Mucosa of descending colon (tissue), 3 donors: ENCODE measurements at regions not wholly inside any gene's neighbourhood (a gene's known extent, or its start where the extent isn't known, plus 50 kb on each side); places are given as distances from the start of the nearest gene placed in this dataset.

Source experiments
- ATAC-seq: fragments of 200-7000 bp; cut with Tn5 transposase; one replicate; pipeline ENCODE4 v1.9.1; 2020; ENCODE audit warnings: mild to moderate bottlenecking, moderate library complexity
- DNase-seq, 3 donors: peaks; one replicate each; pipeline ENCODE4 v3.0.0-alpha.2; 2020
- H3K36me3 ChIP-seq: fragments of 200-600 bp; one replicate; pipeline ENCODE4 v1.8.0; 2021; ENCODE audit warnings: low read depth, mild to moderate bottlenecking
- H3K4me1 ChIP-seq: fragments of 200-600 bp; one replicate; pipeline ENCODE4 v1.8.0; 2021; ENCODE audit warnings: low read depth, mild to moderate bottlenecking
- H3K4me3 ChIP-seq: fragments of 200-600 bp; one replicate; pipeline ENCODE4 v1.8.0; 2021; ENCODE audit warnings: mild to moderate bottlenecking
- H3K9me3 ChIP-seq: fragments of 200-600 bp; one replicate; pipeline ENCODE4 v1.8.0; 2021; ENCODE audit warnings: mild to moderate bottlenecking
- CTCF ChIP-seq: fragments of 200-600 bp; IDR thresholded peaks from one replicate; pipeline ENCODE4 v1.8.0; 2022; ENCODE audit warnings: antibody characterized with exemption, mild to moderate bottlenecking
- intact Hi-C, 2 donors: fragments of 100-400 bp; cut with DNase I in 1 of 2; cut with micrococcal nuclease in 1 of 2; formaldehyde crosslinking; loops; one replicate each; pipeline versions ENCODE4 v1.11.0 to v1.11.1; 2022; cut with DNase I, micrococcal nuclease
- donor health status: DM: no; HTN: no; CAD: no; lungs with moderate emphysema.
- donor health status: DM: no; HTN: no; CAD: no.
- donor health status: DM: no; HTN: yes; CAD: no.

- no peaks in the 10 kb centered on the region for H3K4me1 ChIP-seq
- no peaks in the 10 kb centered on the region for H3K9me3 ChIP-seq
- H3K36me3 ChIP-seq, result no peaks in the 10 kb centered on the region
- DNase-seq (no peak), ATAC-seq (no peak)
- intact Hi-C loops, result no loop called here
- TF ChIP-seq CTCF, result no peak
- H3K4me3 ChIP-seq, result no peak overlapping the region
Measured at GRCh38 chr5:121271546-121271945, 580.1 kb upstream of the FTMT start.

- Histone ChIP-seq H3K36me3 (no peaks in the 10 kb centered on the region), H3K9me3 (no peaks in the 10 kb centered on the region), H3K4me3 (no peak overlapping the region), H3K4me1 (no peaks in the 10 kb centered on the region)
- intact Hi-C loops, result no loop called here
- no peak for TF ChIP-seq CTCF
- ATAC-seq, result peak; percentile 91
- peak in 1 of 3 donors; percentile 3 for DNase-seq
Measured at GRCh38 chr5:121273833-121274433, 577.7 kb upstream of the FTMT start.

DNA sequence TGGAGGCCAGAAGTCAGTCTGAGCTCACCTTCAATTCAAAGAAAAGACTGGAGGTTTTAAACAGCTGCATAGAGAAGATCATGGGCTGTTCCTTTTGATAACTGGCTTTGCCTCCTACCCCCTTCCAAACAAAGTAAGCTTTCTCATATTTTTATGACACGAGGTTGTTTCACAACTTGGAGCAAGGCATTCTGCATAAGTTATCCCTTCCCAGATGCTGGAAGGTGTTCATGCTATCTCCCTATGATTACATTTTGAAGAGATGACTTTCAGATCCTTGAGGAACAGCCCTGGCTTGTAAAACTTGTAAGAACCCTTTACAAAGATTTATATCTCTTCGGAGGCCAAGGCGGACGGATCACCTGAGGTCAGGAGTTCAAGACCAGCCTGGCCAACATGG, 571.9 kb upstream of the FTMT start:
- no peak for TF ChIP-seq CTCF
- Histone ChIP-seq H3K9me3 (no peaks in the 10 kb centered on the region), H3K36me3 (no peaks in the 10 kb centered on the region), H3K4me1 (no peaks in the 10 kb centered on the region), H3K4me3 (no peak overlapping the region)
- intact Hi-C loops, result no loop called here
- no peak for DNase-seq
- no peak for ATAC-seq

GRCh38 chr5:121285801-121286521, 565.7 kb upstream of the FTMT start:
- no peak overlapping the region for H3K4me3 ChIP-seq
- no peak for ATAC-seq

GRCh38 chr5:121288781-121289180, 562.9 kb upstream of the FTMT start:
- no peaks in the 10 kb centered on the region for H3K36me3 ChIP-seq
- H3K4me3 ChIP-seq, result no peak overlapping the region
- no peaks in the 10 kb centered on the region for H3K9me3 ChIP-seq
- TF ChIP-seq CTCF, result no peak
- intact Hi-C loops, result no loop called here
- DNase-seq (no peak), ATAC-seq (no peak)
- no peaks in the 10 kb centered on the region for H3K4me1 ChIP-seq

More at GRCh38 chr5:121285801-121286521, 565.7 kb upstream of the FTMT start:
- H3K36me3 ChIP-seq, result no peaks in the 10 kb centered on the region
- no peak for DNase-seq
- intact Hi-C loops, result no loop called here
- no peaks in the 10 kb centered on the region for H3K9me3 ChIP-seq
- TF ChIP-seq CTCF, result no peak
- H3K4me1 ChIP-seq, result no peaks in the 10 kb centered on the region
